ENCODE measurements at regions not wholly inside any gene's neighbourhood (a gene's known extent, or its start where the extent isn't known, plus 50 kb on each side); places are given as distances from the start of the nearest gene placed in this dataset.

DNA sequence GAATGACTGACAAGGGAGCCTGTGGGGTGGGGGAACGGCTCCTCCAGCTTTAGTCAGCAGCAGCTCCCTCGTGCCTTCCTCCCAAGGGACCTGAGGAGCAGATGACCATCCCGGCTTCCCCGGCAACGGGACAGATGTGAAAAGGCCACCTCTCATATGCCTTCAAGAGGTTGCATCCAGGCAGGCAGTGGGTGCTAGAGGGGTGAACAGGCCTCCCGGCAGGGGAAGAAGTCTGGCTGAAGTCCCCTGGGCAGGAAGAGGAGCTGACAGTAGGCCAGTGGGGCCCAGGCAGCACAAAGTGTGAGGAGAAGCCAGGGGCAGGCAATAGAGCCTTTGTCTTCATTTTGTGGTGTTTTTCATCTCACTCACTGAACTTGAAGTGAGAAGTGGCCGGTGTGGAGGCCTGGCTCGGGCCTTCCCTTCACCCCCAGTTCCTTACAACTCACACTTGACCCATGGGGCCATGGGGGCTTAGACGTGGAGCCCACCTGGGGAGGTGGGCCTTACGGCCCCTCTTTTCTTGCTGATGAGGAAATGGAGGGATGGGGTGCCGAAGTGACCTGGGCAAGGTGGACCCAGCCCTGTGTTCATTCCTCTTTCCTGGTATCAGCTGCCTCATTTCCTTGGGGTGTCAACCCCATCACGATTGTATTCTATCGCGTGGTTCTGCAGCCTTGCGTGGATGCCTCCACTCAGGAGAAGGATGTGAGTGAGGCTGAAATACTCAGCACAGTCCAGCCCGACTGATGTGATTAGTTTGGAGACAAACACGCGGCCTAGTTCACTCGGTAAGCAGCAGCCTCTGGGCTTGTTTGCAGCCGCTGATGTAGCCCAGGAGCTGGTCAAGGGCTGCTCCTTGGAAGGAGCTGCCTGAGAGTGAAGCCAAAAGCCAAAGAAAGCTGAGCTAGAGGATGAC is 115.5 kb upstream of the ALDH1A3 start:
- H3K27ac ChIP-seq (ENCODE audit: extremely low read depth, low read depth, low read length) = no peak overlapping the region
- no peaks in the 10 kb centered on the region for H3K9me3 ChIP-seq (ENCODE audit: control insufficient read depth, insufficient read depth, low read depth, low read length)
- POLR2A ChIA-PET = no interaction called here
- H3K4me1 ChIP-seq (ENCODE audit: control insufficient read depth, insufficient read depth, low read length) = peaks cover 6% of the 10 kb centered on the region; the same call in 1 of the 2 replicates
- no peak overlapping the region for H3K4me3 ChIP-seq (ENCODE audit: low read depth, low read length)
- no peaks in the 10 kb centered on the region for H3K36me3 ChIP-seq (ENCODE audit: control insufficient read depth in 2 of 2, insufficient read depth in 1 of 2, low read length in 2 of 2)
- CTCF ChIA-PET = interaction anchor here (0.6 to 1.0 kb wide), 2 partner anchors 104 to 244 kb away, joined by 4 to 5 read pairs; no protein-coding TSS in a partner anchor
- TF ChIP-seq, protein P1, sequence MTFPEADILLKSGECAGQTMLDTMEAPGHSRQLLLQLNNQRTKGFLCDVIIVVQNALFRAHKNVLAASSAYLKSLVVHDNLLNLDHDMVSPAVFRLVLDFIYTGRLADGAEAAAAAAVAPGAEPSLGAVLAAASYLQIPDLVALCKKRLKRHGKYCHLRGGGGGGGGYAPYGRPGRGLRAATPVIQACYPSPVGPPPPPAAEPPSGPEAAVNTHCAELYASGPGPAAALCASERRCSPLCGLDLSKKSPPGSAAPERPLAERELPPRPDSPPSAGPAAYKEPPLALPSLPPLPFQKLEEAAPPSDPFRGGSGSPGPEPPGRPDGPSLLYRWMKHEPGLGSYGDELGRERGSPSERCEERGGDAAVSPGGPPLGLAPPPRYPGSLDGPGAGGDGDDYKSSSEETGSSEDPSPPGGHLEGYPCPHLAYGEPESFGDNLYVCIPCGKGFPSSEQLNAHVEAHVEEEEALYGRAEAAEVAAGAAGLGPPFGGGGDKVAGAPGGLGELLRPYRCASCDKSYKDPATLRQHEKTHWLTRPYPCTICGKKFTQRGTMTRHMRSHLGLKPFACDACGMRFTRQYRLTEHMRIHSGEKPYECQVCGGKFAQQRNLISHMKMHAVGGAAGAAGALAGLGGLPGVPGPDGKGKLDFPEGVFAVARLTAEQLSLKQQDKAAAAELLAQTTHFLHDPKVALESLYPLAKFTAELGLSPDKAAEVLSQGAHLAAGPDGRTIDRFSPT (tag by site-specific recombination; IDR thresholded peaks at IDR 0.05) = no peak
- TF ChIP-seq, protein P2, sequence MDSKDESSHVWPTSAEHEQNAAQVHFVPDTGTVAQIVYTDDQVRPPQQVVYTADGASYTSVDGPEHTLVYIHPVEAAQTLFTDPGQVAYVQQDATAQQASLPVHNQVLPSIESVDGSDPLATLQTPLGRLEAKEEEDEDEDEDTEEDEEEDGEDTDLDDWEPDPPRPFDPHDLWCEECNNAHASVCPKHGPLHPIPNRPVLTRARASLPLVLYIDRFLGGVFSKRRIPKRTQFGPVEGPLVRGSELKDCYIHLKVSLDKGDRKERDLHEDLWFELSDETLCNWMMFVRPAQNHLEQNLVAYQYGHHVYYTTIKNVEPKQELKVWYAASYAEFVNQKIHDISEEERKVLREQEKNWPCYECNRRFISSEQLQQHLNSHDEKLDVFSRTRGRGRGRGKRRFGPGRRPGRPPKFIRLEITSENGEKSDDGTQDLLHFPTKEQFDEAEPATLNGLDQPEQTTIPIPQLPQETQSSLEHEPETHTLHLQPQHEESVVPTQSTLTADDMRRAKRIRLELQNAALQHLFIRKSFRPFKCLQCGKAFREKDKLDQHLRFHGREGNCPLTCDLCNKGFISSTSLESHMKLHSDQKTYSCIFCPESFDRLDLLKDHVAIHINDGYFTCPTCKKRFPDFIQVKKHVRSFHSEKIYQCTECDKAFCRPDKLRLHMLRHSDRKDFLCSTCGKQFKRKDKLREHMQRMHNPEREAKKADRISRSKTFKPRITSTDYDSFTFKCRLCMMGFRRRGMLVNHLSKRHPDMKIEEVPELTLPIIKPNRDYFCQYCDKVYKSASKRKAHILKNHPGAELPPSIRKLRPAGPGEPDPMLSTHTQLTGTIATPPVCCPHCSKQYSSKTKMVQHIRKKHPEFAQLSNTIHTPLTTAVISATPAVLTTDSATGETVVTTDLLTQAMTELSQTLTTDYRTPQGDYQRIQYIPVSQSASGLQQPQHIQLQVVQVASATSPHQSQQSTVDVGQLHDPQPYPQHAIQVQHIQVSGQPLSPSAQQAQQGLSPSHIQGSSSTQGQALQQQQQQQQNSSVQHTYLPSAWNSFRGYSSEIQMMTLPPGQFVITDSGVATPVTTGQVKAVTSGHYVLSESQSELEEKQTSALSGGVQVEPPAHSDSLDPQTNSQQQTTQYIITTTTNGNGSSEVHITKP (tag by site-specific recombination; IDR thresholded peaks at IDR 0.05) = no peak
- TF ChIP-seq, protein P3, sequence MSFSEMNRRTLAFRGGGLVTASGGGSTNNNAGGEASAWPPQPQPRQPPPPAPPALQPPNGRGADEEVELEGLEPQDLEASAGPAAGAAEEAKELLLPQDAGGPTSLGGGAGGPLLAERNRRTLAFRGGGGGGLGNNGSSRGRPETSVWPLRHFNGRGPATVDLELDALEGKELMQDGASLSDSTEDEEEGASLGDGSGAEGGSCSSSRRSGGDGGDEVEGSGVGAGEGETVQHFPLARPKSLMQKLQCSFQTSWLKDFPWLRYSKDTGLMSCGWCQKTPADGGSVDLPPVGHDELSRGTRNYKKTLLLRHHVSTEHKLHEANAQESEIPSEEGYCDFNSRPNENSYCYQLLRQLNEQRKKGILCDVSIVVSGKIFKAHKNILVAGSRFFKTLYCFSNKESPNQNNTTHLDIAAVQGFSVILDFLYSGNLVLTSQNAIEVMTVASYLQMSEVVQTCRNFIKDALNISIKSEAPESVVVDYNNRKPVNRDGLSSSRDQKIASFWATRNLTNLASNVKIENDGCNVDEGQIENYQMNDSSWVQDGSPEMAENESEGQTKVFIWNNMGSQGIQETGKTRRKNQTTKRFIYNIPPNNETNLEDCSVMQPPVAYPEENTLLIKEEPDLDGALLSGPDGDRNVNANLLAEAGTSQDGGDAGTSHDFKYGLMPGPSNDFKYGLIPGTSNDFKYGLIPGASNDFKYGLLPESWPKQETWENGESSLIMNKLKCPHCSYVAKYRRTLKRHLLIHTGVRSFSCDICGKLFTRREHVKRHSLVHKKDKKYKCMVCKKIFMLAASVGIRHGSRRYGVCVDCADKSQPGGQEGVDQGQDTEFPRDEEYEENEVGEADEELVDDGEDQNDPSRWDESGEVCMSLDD (tag by site-specific recombination; IDR thresholded peaks at IDR 0.05) = no peak
- TF ChIP-seq, protein P4, sequence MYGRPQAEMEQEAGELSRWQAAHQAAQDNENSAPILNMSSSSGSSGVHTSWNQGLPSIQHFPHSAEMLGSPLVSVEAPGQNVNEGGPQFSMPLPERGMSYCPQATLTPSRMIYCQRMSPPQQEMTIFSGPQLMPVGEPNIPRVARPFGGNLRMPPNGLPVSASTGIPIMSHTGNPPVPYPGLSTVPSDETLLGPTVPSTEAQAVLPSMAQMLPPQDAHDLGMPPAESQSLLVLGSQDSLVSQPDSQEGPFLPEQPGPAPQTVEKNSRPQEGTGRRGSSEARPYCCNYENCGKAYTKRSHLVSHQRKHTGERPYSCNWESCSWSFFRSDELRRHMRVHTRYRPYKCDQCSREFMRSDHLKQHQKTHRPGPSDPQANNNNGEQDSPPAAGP (tag by site-specific recombination; IDR thresholded peaks at IDR 0.05) = no peak
- no peak for TF ChIP-seq ZFP41 (tag by site-specific recombination; IDR thresholded peaks at IDR 0.05; ENCODE audit: borderline replicate concordance)
- no peak for TF ChIP-seq ZBTB17 (tag by site-specific recombination; IDR thresholded peaks at IDR 0.05)
- TF ChIP-seq, protein P5, sequence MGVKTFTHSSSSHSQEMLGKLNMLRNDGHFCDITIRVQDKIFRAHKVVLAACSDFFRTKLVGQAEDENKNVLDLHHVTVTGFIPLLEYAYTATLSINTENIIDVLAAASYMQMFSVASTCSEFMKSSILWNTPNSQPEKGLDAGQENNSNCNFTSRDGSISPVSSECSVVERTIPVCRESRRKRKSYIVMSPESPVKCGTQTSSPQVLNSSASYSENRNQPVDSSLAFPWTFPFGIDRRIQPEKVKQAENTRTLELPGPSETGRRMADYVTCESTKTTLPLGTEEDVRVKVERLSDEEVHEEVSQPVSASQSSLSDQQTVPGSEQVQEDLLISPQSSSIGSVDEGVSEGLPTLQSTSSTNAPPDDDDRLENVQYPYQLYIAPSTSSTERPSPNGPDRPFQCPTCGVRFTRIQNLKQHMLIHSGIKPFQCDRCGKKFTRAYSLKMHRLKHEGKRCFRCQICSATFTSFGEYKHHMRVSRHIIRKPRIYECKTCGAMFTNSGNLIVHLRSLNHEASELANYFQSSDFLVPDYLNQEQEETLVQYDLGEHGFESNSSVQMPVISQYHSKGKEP (tag by site-specific recombination; IDR thresholded peaks at IDR 0.05) = no peak

DNA sequence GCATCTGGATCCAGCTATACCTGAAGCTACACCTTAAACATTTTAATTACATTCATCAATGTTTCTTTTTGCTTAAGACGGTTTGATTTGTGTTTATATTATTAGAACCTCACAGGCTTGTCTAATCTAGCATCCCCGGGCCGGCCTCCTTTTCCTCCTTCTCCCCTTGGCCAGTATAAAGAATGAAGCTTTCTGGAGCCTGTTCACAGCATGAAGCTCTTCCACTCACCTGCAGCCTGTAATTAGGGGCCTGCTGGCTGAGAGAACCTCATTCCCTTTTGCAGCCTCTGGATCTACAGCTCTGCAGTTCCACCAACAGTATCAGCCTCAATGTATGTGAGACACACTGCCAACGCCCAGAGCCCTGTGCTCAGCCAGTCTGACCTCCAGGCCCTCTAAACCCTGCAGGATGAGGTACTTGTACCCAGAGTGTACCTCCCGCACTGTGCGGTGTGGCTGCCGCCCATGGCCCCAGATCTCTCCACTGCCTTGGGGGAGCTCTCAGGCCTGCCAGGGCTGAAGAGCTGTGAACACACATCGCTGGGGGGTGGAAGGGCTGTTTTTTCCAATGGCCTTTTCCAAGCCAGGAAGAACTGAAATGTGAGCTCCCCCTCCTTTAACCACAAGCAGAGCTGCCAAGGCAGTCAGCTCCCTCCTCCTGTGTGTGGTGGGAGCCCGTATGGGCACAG is 114.7 kb upstream of the ALDH1A3 start:
- POLR2A ChIA-PET = no interaction called here
- CTCF ChIA-PET = interaction anchor here (0.6 kb wide), 2 partner anchors 163 to 254 kb away, joined by 3 read pairs; no protein-coding TSS in a partner anchor
- Histone ChIP-seq H3K4me1 (ENCODE audit: control insufficient read depth, insufficient read depth, low read length) (peaks cover 4% of the 10 kb centered on the region; the same call in 1 of the 2 replicates), H3K27ac (ENCODE audit: extremely low read depth, low read depth, low read length) (no peak overlapping the region), H3K36me3 (ENCODE audit: control insufficient read depth in 2 of 2, insufficient read depth in 1 of 2, low read length in 2 of 2) (no peaks in the 10 kb centered on the region), H3K9me3 (ENCODE audit: control insufficient read depth, insufficient read depth, low read depth, low read length) (no peaks in the 10 kb centered on the region), H3K4me3 (ENCODE audit: low read depth, low read length) (no peak overlapping the region)
- TF ChIP-seq, protein P3 (tag by site-specific recombination; IDR thresholded peaks at IDR 0.05) = no peak
- TF ChIP-seq HOXA7 (CRISPR knock-in tag; IDR thresholded peaks at IDR 0.05; ENCODE audit: borderline replicate concordance) (no peak), SP7 (tag by site-specific recombination; IDR thresholded peaks at IDR 0.05) (peak; percentile 55; the same call in 1 of the 2 replicates), ZNF426 (tag by site-specific recombination; IDR thresholded peaks at IDR 0.05) (no peak), GLIS1 (tag by site-specific recombination; IDR thresholded peaks at IDR 0.05) (peak; percentile 22; the same call in 1 of the 2 replicates)

Data from HEK293 (cell line).